ENCODE measurements at regions not wholly inside any gene's neighbourhood (a gene's known extent, or its start where the extent isn't known, plus 50 kb on each side); places are given as distances from the start of the nearest gene placed in this dataset.

- TF ChIP-seq, protein P1, sequence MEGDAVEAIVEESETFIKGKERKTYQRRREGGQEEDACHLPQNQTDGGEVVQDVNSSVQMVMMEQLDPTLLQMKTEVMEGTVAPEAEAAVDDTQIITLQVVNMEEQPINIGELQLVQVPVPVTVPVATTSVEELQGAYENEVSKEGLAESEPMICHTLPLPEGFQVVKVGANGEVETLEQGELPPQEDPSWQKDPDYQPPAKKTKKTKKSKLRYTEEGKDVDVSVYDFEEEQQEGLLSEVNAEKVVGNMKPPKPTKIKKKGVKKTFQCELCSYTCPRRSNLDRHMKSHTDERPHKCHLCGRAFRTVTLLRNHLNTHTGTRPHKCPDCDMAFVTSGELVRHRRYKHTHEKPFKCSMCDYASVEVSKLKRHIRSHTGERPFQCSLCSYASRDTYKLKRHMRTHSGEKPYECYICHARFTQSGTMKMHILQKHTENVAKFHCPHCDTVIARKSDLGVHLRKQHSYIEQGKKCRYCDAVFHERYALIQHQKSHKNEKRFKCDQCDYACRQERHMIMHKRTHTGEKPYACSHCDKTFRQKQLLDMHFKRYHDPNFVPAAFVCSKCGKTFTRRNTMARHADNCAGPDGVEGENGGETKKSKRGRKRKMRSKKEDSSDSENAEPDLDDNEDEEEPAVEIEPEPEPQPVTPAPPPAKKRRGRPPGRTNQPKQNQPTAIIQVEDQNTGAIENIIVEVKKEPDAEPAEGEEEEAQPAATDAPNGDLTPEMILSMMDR (IDR thresholded peaks at IDR 0.05), result no peak
Observed at GRCh38 chr17:79255456-79255855, 180.8 kb downstream of the ENGASE start.

- TF ChIP-seq, protein P1 (IDR thresholded peaks at IDR 0.05), result no peak
Observed at GRCh38 chr17:79255046-79255445, 180.4 kb downstream of the ENGASE start.

DNA sequence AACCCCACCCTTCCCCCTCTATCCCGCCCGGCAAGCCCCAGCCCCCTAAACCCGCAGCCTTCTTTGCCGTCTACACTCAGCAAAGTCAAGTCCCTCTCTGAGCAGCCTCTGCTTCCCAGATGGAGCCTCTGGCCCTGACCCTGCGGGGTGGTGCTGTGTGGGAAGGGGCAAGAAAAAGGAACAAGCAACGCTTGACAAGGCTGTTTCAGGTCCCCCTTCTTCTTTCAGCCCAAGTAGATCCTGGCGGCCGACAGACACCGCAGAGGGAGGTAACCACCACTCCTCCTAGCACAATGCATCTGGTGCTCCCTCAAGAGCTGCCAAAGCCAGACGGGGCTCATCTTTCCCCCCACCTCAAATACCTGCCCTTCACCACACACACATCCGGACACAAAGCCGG, 178.3 kb downstream of the ENGASE start:
- TF ChIP-seq, protein P1 (IDR thresholded peaks at IDR 0.05), result no peak

DNA sequence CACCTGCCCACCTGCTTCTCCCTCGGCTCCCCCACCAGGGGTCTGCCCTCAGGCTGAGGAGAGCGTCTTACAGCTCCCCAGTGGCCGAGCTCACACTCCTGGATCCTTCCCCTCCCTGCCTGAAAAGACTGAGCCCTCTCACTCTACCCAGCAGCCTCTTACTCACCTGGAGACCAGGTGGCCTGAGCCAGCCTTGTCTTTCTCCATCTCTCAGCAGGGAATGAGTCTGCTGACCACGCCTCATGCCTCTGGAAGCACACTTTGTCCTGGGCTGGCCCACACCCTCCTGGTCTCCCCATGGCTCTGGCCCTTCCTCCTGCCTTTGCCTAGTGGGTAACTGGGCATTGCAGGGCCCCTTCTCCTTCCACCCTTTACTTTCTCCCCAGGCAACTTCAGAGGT, 177.2 kb downstream of the ENGASE start:
- TF ChIP-seq, protein P1 (IDR thresholded peaks at IDR 0.05), result no peak

GRCh38 chr17:79249929-79250521, 175.4 kb downstream of the ENGASE start:
- TF ChIP-seq, protein P1 (IDR thresholded peaks at IDR 0.05), result no peak

DNA sequence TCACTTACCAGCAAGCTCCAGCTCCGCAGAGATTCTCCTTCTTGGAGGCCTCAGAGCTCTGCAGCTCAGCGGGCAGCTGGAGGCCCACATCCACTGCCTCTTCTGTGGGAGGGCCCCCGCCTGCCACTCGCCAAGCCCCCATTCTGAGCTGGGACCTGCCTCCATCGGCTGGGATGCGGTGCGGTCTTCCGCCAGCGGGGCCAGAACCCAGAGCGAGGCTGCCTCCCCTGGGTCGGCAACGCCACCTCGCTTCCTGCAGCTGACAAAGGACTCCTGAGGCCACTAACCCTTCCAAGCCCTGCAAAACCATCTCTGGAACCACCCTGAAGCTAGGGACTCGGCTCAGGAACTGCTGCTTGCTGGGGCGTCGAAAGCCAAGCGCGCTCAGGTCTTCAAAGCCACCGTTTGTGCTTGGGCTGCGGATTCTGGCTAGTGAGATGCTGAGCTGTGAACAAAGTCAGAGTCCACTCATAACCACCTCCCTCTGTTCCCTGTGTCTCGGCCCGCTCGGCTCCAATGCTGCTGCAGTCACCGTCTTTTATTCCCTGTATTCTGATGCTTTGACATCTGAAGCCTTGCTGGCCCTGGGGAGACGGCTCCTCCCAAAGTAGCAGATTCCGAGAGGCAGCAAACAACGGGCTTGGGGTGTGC, 174.3 kb downstream of the ENGASE start:
- TF ChIP-seq, protein P1 (IDR thresholded peaks at IDR 0.05), result no peak

DNA sequence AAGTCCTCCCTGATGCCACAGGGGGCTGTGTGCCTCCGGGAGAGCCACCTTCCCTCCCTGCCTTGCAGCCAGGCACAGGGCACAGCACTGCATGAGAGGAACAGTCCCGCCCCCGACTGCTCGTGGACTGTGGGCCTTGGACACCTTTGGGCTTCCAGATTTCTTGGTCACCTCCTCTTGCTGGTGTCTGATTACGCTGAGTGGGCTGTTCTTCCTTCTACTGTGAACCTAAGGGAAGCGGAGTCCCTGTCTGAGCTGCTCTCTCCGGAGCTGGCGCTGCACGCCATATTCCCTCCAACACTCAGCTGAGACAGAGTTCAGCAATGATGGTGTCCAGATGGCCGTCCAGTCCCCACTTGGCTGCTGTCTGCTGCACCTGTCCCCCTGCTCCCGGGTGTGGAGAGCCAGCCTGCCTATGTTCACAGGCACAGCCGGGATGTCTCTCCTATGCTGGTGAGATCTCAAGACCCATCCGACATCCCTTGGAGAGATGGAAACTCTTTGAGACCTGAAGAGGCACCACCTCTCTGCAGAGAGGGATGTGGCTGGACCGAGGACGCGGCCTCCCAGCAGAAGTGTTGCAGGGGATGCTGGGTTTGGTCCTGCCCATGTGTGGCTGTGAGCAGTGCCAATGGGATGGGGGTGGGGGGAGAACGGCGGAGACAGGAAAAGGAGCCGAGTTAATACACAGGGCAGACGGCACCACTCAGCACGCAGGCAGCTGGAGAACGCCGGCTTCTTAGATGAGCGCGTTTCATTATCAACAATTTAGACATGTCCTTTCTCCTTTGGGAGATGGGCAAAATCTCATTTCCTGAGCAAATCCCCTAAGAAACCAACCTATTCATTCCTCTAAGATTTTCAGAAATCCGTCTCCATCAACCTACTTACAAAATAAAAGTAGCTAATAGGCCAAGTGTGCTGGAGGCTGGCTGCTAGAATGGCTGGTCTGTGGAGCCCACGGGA, 171.9 kb downstream of the ENGASE start:
- TF ChIP-seq, protein P1 (IDR thresholded peaks at IDR 0.05), result no peak

Data from LNCAP (cell line).